Esophagus muscularis mucosa (tissue), 4 donors: ENCODE measurements at regions not wholly inside any gene's neighbourhood (a gene's known extent, or its start where the extent isn't known, plus 50 kb on each side); places are given as distances from the start of the nearest gene placed in this dataset.

ENCODE experiments used
- DNase-seq: peaks from one replicate; pipeline ENCODE4 v3.0.0-alpha.2; 2017; ENCODE audit errors: extremely low spot score
- H3K27ac ChIP-seq, 4 donors: fragments of 200-600 bp; sonication (generic); replicated peaks in 1 of 4; 1 replicate in 3 of 4; 2 replicates in 1 of 4; pipeline ENCODE4 v1.5.1; 2016 to 2019; ENCODE audit warnings: mild to moderate bottlenecking in 1 of 4
- H3K27me3 ChIP-seq, 4 donors: fragments of 200-600 bp; sonication (generic); one replicate each; pipeline versions ENCODE4 v1.5.1 to v1.6.0; 2016 to 2019
- H3K36me3 ChIP-seq, 4 donors: fragments of 200-600 bp; sonication (generic); one replicate each; pipeline ENCODE4 v1.5.1; 2016 to 2019
- H3K4me1 ChIP-seq, 4 donors: fragments of 200-600 bp; sonication (generic); one replicate each; pipeline ENCODE4 v1.5.1; 2016 to 2019
- H3K4me3 ChIP-seq, 4 donors: fragments of 200-600 bp; sonication (generic); 1 replicate in 2 of 4; 2 replicates in 2 of 4; pipeline ENCODE4 v1.5.1; 2016 to 2019; ENCODE audit warnings: mild to moderate bottlenecking in 4 of 4, moderate library complexity in 1 of 4
- H3K9me3 ChIP-seq, 4 donors: fragments of 200-600 bp; sonication (generic); 1 replicate in 3 of 4; 2 replicates in 1 of 4; pipeline ENCODE4 v1.5.1; 2016 to 2019
- CTCF ChIP-seq, 3 experiments: fragments of 200-600 bp in 2 of 3; fragments of 450-650 bp in 1 of 3; sonication (generic) in 2 of 3; IDR thresholded peaks; one replicate each; pipeline ENCODE4 v1.5.1; 2017 to 2019; ENCODE audit warnings: antibody characterized with exemption in 3 of 3, mild to moderate bottlenecking in 2 of 3, moderate library complexity in 1 of 3
- EP300 ChIP-seq: sonication (generic); formaldehyde crosslinking; IDR thresholded peaks from one replicate; pipeline ENCODE4 v1.6.1; 2017; ENCODE audit warnings: antibody characterized with exemption
- POLR2A ChIP-seq: fragments of 450-650 bp; IDR thresholded peaks from one replicate; pipeline ENCODE4 v1.6.1; 2017; ENCODE audit warnings: antibody characterized with exemption, moderate library complexity, mild to moderate bottlenecking, low read depth
- POLR2AphosphoS5 ChIP-seq, 2 donors: sonication (generic); formaldehyde crosslinking; IDR thresholded peaks; one replicate each; pipeline ENCODE4 v1.6.1; 2017; ENCODE audit warnings: antibody characterized with exemption in 2 of 2
- WGBS: methylation state at CpG from one replicate; pipeline ENCODE4 v1.1.5; 2018; 5-methylcytosine and 5-hydroxymethylcytosine counted together
- intact Hi-C: fragments of 100-400 bp; cut with DNase I; formaldehyde crosslinking; loops from one replicate; pipeline ENCODE4 v1.15.1; 2023

GRCh38 chr1:187631984-187632383 lies 803.2 kb downstream of the PLA2G4A start:
- intact Hi-C loops: no loop called here
- Histone ChIP-seq H3K4me3 (no peak overlapping the region), H3K9me3 (peaks cover 0 to 16% (median 10%) of the 10 kb centered on the region in 4 donors), H3K36me3 (no peaks in the 10 kb centered on the region), H3K4me1 (no peaks in the 10 kb centered on the region), H3K27ac (no peak overlapping the region), H3K27me3 (no peaks in the 10 kb centered on the region)
- 76% methylated on average over 5 of the region's 5 CpGs for WGBS
- DNase-seq: no peak
- TF ChIP-seq POLR2A (no peak), POLR2AphosphoS5 (IDR thresholded peaks at IDR 0.05) (no peak), CTCF (IDR thresholded peaks at IDR 0.05) (no peak), EP300 (no peak)

DNA sequence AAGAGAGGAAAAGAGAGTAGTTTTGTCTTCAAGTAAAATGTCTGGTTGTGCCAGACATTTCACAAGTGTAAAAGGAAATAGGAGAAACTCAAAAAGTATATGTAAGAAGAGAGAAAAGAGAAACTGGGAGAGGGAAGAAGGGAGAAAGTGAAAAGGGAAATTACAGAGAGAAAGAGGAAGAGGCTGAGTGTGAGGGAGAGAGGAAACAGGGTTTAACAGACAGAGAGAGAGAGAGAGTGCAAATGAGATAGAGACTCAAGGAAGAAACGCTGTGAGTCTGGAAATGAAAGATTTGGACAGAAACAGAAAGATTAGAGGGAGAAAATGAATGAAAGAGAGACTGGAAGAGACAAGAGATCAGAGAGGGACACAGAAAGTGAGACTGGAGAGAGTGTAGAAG lies 806.2 kb downstream of the PLA2G4A start:
- Histone ChIP-seq H3K27ac (no peak overlapping the region), H3K4me3 (no peak overlapping the region), H3K9me3 (peaks cover 0 to 16% (median 10%) of the 10 kb centered on the region in 4 donors), H3K36me3 (no peaks in the 10 kb centered on the region), H3K4me1 (no peaks in the 10 kb centered on the region), H3K27me3 (no peaks in the 10 kb centered on the region)
- DNase-seq: no peak
- 61% methylated on average over 1 of the region's 1 CpG for WGBS
- intact Hi-C loops: no loop called here
- TF ChIP-seq POLR2AphosphoS5 (IDR thresholded peaks at IDR 0.05): no peak
- TF ChIP-seq CTCF (IDR thresholded peaks at IDR 0.05): no peak
- TF ChIP-seq POLR2A: no peak
- no peak for TF ChIP-seq EP300

GRCh38 chr1:187638733-187639434 lies 810.1 kb downstream of the PLA2G4A start:
- H3K4me3 ChIP-seq: no peak overlapping the region
- H3K27me3 ChIP-seq: no peaks in the 10 kb centered on the region
- DNase-seq: no peak
- 86% methylated on average over 2 of the region's 2 CpGs for WGBS
- intact Hi-C loops: no loop called here
- no peak for TF ChIP-seq POLR2A
- no peak for TF ChIP-seq EP300
- TF ChIP-seq CTCF (IDR thresholded peaks at IDR 0.05): no peak
- H3K9me3 ChIP-seq: no peaks in the 10 kb centered on the region
- no peak overlapping the region for H3K27ac ChIP-seq
- H3K4me1 ChIP-seq: no peaks in the 10 kb centered on the region
- no peaks in the 10 kb centered on the region for H3K36me3 ChIP-seq

GRCh38 chr1:187641015-187641414 lies 812.3 kb downstream of the PLA2G4A start:
- Histone ChIP-seq H3K36me3 (no peaks in the 10 kb centered on the region), H3K27me3 (no peaks in the 10 kb centered on the region), H3K4me1 (no peaks in the 10 kb centered on the region), H3K27ac (no peak overlapping the region), H3K4me3 (no peak overlapping the region), H3K9me3 (no peaks in the 10 kb centered on the region)
- WGBS: 93% methylated on average over 5 of the region's 5 CpGs
- TF ChIP-seq POLR2AphosphoS5 (IDR thresholded peaks at IDR 0.05) (no peak), CTCF (IDR thresholded peaks at IDR 0.05) (no peak), EP300 (no peak), POLR2A (no peak)
- intact Hi-C loops: no loop called here
- no peak for DNase-seq

GRCh38 chr1:187641463-187641862 lies 812.7 kb downstream of the PLA2G4A start:
- Histone ChIP-seq H3K4me1 (no peaks in the 10 kb centered on the region), H3K4me3 (no peak overlapping the region), H3K27ac (no peak overlapping the region), H3K27me3 (no peaks in the 10 kb centered on the region), H3K9me3 (no peaks in the 10 kb centered on the region), H3K36me3 (no peaks in the 10 kb centered on the region)
- no peak for DNase-seq
- intact Hi-C loops: no loop called here
- 80% methylated on average over 7 of the region's 7 CpGs for WGBS
- no peak for TF ChIP-seq EP300
- TF ChIP-seq POLR2AphosphoS5 (IDR thresholded peaks at IDR 0.05): no peak
- no peak for TF ChIP-seq POLR2A
- TF ChIP-seq CTCF (IDR thresholded peaks at IDR 0.05): no peak
